ENCODE measurements at regions not wholly inside any gene's neighbourhood (a gene's known extent, or its start where the extent isn't known, plus 50 kb on each side); places are given as distances from the start of the nearest gene placed in this dataset.

GRCh38 chr1:181160322-181160721 is 71.8 kb downstream of the IER5 start:
- no peak overlapping the region for H3K4me3 Mint-ChIP-seq (ENCODE audit: low read depth, unreplicated experiment)
- no peaks in the 10 kb centered on the region for H3K36me3 Mint-ChIP-seq (ENCODE audit: insufficient read depth, unreplicated experiment)
- CTCF ChIA-PET = interaction anchor here (1.0 kb wide), 2 partner anchors 18 to 76 kb away, joined by 4 read pairs; no protein-coding TSS in a partner anchor
- H3K9me3 Mint-ChIP-seq (ENCODE audit: low read depth, unreplicated experiment) = peaks cover 4% of the 10 kb centered on the region
- H3K4me1 Mint-ChIP-seq (ENCODE audit: low read depth, unreplicated experiment) = peaks cover 13% of the 10 kb centered on the region
- DNase-seq = no peak
- H3K27ac Mint-ChIP-seq (ENCODE audit: unreplicated experiment) = no peak overlapping the region
- TF ChIP-seq, protein P1, sequence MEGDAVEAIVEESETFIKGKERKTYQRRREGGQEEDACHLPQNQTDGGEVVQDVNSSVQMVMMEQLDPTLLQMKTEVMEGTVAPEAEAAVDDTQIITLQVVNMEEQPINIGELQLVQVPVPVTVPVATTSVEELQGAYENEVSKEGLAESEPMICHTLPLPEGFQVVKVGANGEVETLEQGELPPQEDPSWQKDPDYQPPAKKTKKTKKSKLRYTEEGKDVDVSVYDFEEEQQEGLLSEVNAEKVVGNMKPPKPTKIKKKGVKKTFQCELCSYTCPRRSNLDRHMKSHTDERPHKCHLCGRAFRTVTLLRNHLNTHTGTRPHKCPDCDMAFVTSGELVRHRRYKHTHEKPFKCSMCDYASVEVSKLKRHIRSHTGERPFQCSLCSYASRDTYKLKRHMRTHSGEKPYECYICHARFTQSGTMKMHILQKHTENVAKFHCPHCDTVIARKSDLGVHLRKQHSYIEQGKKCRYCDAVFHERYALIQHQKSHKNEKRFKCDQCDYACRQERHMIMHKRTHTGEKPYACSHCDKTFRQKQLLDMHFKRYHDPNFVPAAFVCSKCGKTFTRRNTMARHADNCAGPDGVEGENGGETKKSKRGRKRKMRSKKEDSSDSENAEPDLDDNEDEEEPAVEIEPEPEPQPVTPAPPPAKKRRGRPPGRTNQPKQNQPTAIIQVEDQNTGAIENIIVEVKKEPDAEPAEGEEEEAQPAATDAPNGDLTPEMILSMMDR (IDR thresholded peaks at IDR 0.05; ENCODE audit: unreplicated experiment) = no peak
- H3K27me3 Mint-ChIP-seq (ENCODE audit: unreplicated experiment) = no peaks in the 10 kb centered on the region
- intact Hi-C loops (cut with micrococcal nuclease; ENCODE audit: unreplicated experiment) = no loop called here
- BruUV-seq (replicated peaks) = no TSS peak

DNA sequence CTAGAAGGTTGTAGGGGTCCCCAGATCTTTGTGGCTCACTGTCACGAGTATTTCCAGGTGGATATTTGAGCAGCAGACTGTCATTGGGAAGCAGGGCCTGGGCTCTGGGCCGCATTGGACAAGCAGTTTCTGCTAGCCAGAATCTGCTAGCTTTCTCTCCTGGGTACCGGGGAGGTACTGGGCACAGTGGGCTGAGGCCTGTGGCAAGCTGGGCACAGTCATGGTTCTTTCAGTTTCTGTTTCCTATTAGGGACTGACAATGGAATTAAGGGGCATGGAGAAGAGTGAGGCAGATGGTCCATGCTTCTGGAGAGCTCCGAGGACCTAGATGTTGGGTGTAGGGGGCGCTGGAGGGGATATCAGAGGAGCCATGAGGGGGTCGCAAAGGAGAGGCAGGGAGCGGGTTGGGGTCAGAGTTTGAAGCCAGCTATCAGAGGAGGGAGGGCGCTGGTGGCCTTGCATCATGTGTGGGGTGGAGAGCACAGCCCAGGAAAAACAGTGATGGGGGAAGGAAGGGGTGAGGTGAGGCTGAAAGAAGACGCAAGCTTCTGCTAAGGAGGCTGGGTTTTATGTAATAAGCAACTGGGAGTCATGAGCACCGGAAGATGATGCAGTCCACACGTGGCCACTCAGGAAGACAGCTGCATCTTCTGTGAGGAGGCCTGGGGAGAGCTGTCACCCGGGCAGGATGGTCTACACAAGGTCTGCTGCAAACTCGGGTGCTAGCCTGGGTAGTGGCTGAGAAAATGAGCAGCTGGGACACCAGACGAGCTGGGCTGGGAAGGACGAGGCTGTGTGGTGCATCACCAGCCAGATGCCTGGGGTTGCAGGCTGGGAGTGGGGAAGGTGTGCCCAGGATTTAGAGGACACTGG is 72.7 kb downstream of the IER5 start:
- Mint-ChIP-seq H3K27ac (ENCODE audit: unreplicated experiment) (no peak overlapping the region), H3K4me3 (ENCODE audit: low read depth, unreplicated experiment) (no peak overlapping the region), H3K9me3 (ENCODE audit: low read depth, unreplicated experiment) (peaks cover 4% of the 10 kb centered on the region), H3K36me3 (ENCODE audit: insufficient read depth, unreplicated experiment) (no peaks in the 10 kb centered on the region), H3K4me1 (ENCODE audit: low read depth, unreplicated experiment) (peaks cover 13% of the 10 kb centered on the region), H3K27me3 (ENCODE audit: unreplicated experiment) (no peaks in the 10 kb centered on the region)
- TF ChIP-seq, protein P1 (IDR thresholded peaks at IDR 0.05; ENCODE audit: unreplicated experiment) = no peak
- BruUV-seq (replicated peaks) = no TSS peak
- CTCF ChIA-PET = interaction anchor here (1.0 kb wide), 1 partner anchor 19 kb away, joined by 4 read pairs; no protein-coding TSS in a partner anchor
- intact Hi-C loops (cut with micrococcal nuclease; ENCODE audit: unreplicated experiment) = no loop called here
- no peak for DNase-seq

- Mint-ChIP-seq H3K36me3 (ENCODE audit: insufficient read depth, unreplicated experiment) (no peaks in the 10 kb centered on the region), H3K9me3 (ENCODE audit: low read depth, unreplicated experiment) (peaks cover 4% of the 10 kb centered on the region), H3K27ac (ENCODE audit: unreplicated experiment) (no peak overlapping the region), H3K4me3 (ENCODE audit: low read depth, unreplicated experiment) (no peak overlapping the region), H3K4me1 (ENCODE audit: low read depth, unreplicated experiment) (peaks cover 13% of the 10 kb centered on the region), H3K27me3 (ENCODE audit: unreplicated experiment) (peaks cover 13% of the 10 kb centered on the region)
- DNase-seq = no peak
- TF ChIP-seq, protein P1 (IDR thresholded peaks at IDR 0.05; ENCODE audit: unreplicated experiment) = no peak
- BruUV-seq (replicated peaks) = no TSS peak
- CTCF ChIA-PET = no interaction called here
- intact Hi-C loops (cut with micrococcal nuclease; ENCODE audit: unreplicated experiment) = no loop called here
These were observed 75.2 kb downstream of the IER5 start for GRCh38 chr1:181163662-181164061.

GRCh38 chr1:181166377-181167196 is 78.1 kb downstream of the IER5 start:
- TF ChIP-seq, protein P1 (IDR thresholded peaks at IDR 0.05; ENCODE audit: unreplicated experiment) = peak; percentile 91
- BruUV-seq (replicated peaks) = no TSS peak
- H3K4me1 Mint-ChIP-seq (ENCODE audit: low read depth, unreplicated experiment) = no peaks in the 10 kb centered on the region
- intact Hi-C loops (cut with micrococcal nuclease; ENCODE audit: unreplicated experiment) = loop anchor here (1.0 to 5.0 kb wide), 6 partner anchors 24 to 649 kb away; no protein-coding TSS in a partner anchor
- H3K36me3 Mint-ChIP-seq (ENCODE audit: insufficient read depth, unreplicated experiment) = no peaks in the 10 kb centered on the region
- no peak overlapping the region for H3K27ac Mint-ChIP-seq (ENCODE audit: unreplicated experiment)
- no peak overlapping the region for H3K4me3 Mint-ChIP-seq (ENCODE audit: low read depth, unreplicated experiment)
- H3K9me3 Mint-ChIP-seq (ENCODE audit: low read depth, unreplicated experiment) = peaks cover 4% of the 10 kb centered on the region
- peaks cover 34% of the 10 kb centered on the region for H3K27me3 Mint-ChIP-seq (ENCODE audit: unreplicated experiment)
- peak; percentile 83 for DNase-seq
- CTCF ChIA-PET = interaction anchor here (0.7 to 2.6 kb wide), 5 partner anchors 25 to 285 kb away, joined by 4 to 18 read pairs (median 7); no protein-coding TSS in a partner anchor
